ENCODE measurements at regions not wholly inside any gene's neighbourhood (a gene's known extent, or its start where the extent isn't known, plus 50 kb on each side); places are given as distances from the start of the nearest gene placed in this dataset.
"Not testable (repeated sequence)": the region's sequence is repeated elsewhere in the genome, so short reads cannot be mapped to it uniquely, and the experiment has no call there.

GRCh38 chr7:130957137-130957513, 223.1 kb upstream of the KLF14 start:
- no peaks in the 10 kb centered on the region for H3K9me3 ChIP-seq (ENCODE audit: control insufficient read depth in 2 of 2, insufficient read depth in 1 of 2, low read length in 1 of 2)
- H3K36me3 ChIP-seq (ENCODE audit: control insufficient read depth in 2 of 2, insufficient read depth in 2 of 2, low read length in 1 of 2) = no peaks in the 10 kb centered on the region
- no peak overlapping the region for H3K4me3 ChIP-seq (ENCODE audit: low read length in 2 of 2)
- WGBS = 14% methylated on average over 2 of the region's 2 CpGs
- H3K4me1 ChIP-seq (ENCODE audit: control insufficient read depth in 2 of 2, insufficient read depth in 2 of 2, low read length in 2 of 2) = peaks cover 0 to 18% of the 10 kb centered on the region in 2 donors
- peak in 1 of 9 donors; percentile 40 for DNase-seq (ENCODE audit: low read depth in 6 of 9, low spot score in 9 of 9)
- no peaks in the 10 kb centered on the region for H3K27me3 ChIP-seq (ENCODE audit: control insufficient read depth in 2 of 2, insufficient read depth in 1 of 2, low read length in 1 of 2)
- H3K27ac ChIP-seq (ENCODE audit: low read depth in 1 of 2, low read length in 1 of 2) = peak overlapping the region in 1 of 2 donors; percentile 13

- peaks cover 0 to 22% of the 10 kb centered on the region in 2 donors for H3K4me1 ChIP-seq (ENCODE audit: control insufficient read depth in 2 of 2, insufficient read depth in 2 of 2, low read length in 2 of 2)
- 97% methylated on average over 6 of the region's 6 CpGs for WGBS
- not testable (repeated sequence) for H3K9me3 ChIP-seq (ENCODE audit: control insufficient read depth in 2 of 2, insufficient read depth in 1 of 2, low read length in 1 of 2); H3K36me3 ChIP-seq (ENCODE audit: control insufficient read depth in 2 of 2, insufficient read depth in 2 of 2, low read length in 1 of 2); H3K27ac ChIP-seq (ENCODE audit: low read depth in 1 of 2, low read length in 1 of 2); DNase-seq (ENCODE audit: low read depth in 6 of 9, low spot score in 9 of 9); H3K27me3 ChIP-seq (ENCODE audit: control insufficient read depth in 2 of 2, insufficient read depth in 1 of 2, low read length in 1 of 2); H3K4me3 ChIP-seq (ENCODE audit: low read length in 2 of 2)
Observed at GRCh38 chr7:130957722-130958435, 223.9 kb upstream of the KLF14 start.

- H3K27ac ChIP-seq (ENCODE audit: low read depth in 1 of 2, low read length in 1 of 2) = no peak overlapping the region
- no peaks in the 10 kb centered on the region for H3K27me3 ChIP-seq (ENCODE audit: control insufficient read depth in 2 of 2, insufficient read depth in 1 of 2, low read length in 1 of 2)
- peaks cover 0 to 22% of the 10 kb centered on the region in 2 donors for H3K4me1 ChIP-seq (ENCODE audit: control insufficient read depth in 2 of 2, insufficient read depth in 2 of 2, low read length in 2 of 2)
- no peaks in the 10 kb centered on the region for H3K9me3 ChIP-seq (ENCODE audit: control insufficient read depth in 2 of 2, insufficient read depth in 1 of 2, low read length in 1 of 2)
- H3K4me3 ChIP-seq (ENCODE audit: low read length in 2 of 2) = no peak overlapping the region
- no peaks in the 10 kb centered on the region for H3K36me3 ChIP-seq (ENCODE audit: control insufficient read depth in 2 of 2, insufficient read depth in 2 of 2, low read length in 1 of 2)
- DNase-seq (ENCODE audit: low read depth in 6 of 9, low spot score in 9 of 9) = no peak
- 90% methylated on average over 6 of the region's 6 CpGs for WGBS
Observed at GRCh38 chr7:130958846-130959245, 224.8 kb upstream of the KLF14 start.

GRCh38 chr7:130959743-130960207, 225.8 kb upstream of the KLF14 start:
- Histone ChIP-seq H3K27ac (ENCODE audit: low read depth in 1 of 2, low read length in 1 of 2) (no peak overlapping the region), H3K27me3 (ENCODE audit: control insufficient read depth in 2 of 2, insufficient read depth in 1 of 2, low read length in 1 of 2) (no peaks in the 10 kb centered on the region), H3K4me1 (ENCODE audit: control insufficient read depth in 2 of 2, insufficient read depth in 2 of 2, low read length in 2 of 2) (peaks cover 0 to 22% of the 10 kb centered on the region in 2 donors), H3K36me3 (ENCODE audit: control insufficient read depth in 2 of 2, insufficient read depth in 2 of 2, low read length in 1 of 2) (no peaks in the 10 kb centered on the region), H3K9me3 (ENCODE audit: control insufficient read depth in 2 of 2, insufficient read depth in 1 of 2, low read length in 1 of 2) (no peaks in the 10 kb centered on the region), H3K4me3 (ENCODE audit: low read length in 2 of 2) (no peak overlapping the region)
- DNase-seq (ENCODE audit: low read depth in 6 of 9, low spot score in 9 of 9) = no peak
- WGBS = 91% methylated on average over 9 of the region's 9 CpGs

GRCh38 chr7:130960208-130960988, 226.4 kb upstream of the KLF14 start:
- H3K4me1 ChIP-seq (ENCODE audit: control insufficient read depth in 2 of 2, insufficient read depth in 2 of 2, low read length in 2 of 2) = peaks cover 0 to 22% of the 10 kb centered on the region in 2 donors
- H3K4me3 ChIP-seq (ENCODE audit: low read length in 2 of 2) = peak overlapping the region in 1 of 2 donors; percentile 2
- WGBS = 61% methylated on average over 6 of the region's 6 CpGs
- H3K27ac ChIP-seq (ENCODE audit: low read depth in 1 of 2, low read length in 1 of 2) = peak overlapping the region in 1 of 2 donors; percentile 55
- H3K9me3 ChIP-seq (ENCODE audit: control insufficient read depth in 2 of 2, insufficient read depth in 1 of 2, low read length in 1 of 2) = no peaks in the 10 kb centered on the region
- H3K36me3 ChIP-seq (ENCODE audit: control insufficient read depth in 2 of 2, insufficient read depth in 2 of 2, low read length in 1 of 2) = no peaks in the 10 kb centered on the region
- DNase-seq (ENCODE audit: low read depth in 6 of 9, low spot score in 9 of 9) = peak in 1 of 9 donors; percentile 49
- H3K27me3 ChIP-seq (ENCODE audit: control insufficient read depth in 2 of 2, insufficient read depth in 1 of 2, low read length in 1 of 2) = no peaks in the 10 kb centered on the region

GRCh38 chr7:130961128-130961601, 227.2 kb upstream of the KLF14 start:
- no peaks in the 10 kb centered on the region for H3K36me3 ChIP-seq (ENCODE audit: control insufficient read depth in 2 of 2, insufficient read depth in 2 of 2, low read length in 1 of 2)
- DNase-seq (ENCODE audit: low read depth in 6 of 9, low spot score in 9 of 9) = peak; percentile 17 to 84 (median 53)

GRCh38 chr7:130962109-130962508, 228.1 kb upstream of the KLF14 start:
- DNase-seq (ENCODE audit: low read depth in 6 of 9, low spot score in 9 of 9) = no peak
- Histone ChIP-seq H3K36me3 (ENCODE audit: control insufficient read depth in 2 of 2, insufficient read depth in 2 of 2, low read length in 1 of 2) (no peaks in the 10 kb centered on the region), H3K9me3 (ENCODE audit: control insufficient read depth in 2 of 2, insufficient read depth in 1 of 2, low read length in 1 of 2) (no peaks in the 10 kb centered on the region), H3K4me1 (ENCODE audit: control insufficient read depth in 2 of 2, insufficient read depth in 2 of 2, low read length in 2 of 2) (peaks cover 0 to 16% of the 10 kb centered on the region in 2 donors), H3K27me3 (ENCODE audit: control insufficient read depth in 2 of 2, insufficient read depth in 1 of 2, low read length in 1 of 2) (no peaks in the 10 kb centered on the region), H3K4me3 (ENCODE audit: low read length in 2 of 2) (no peak overlapping the region), H3K27ac (ENCODE audit: low read depth in 1 of 2, low read length in 1 of 2) (no peak overlapping the region)
- WGBS = 97% methylated on average over 2 of the region's 2 CpGs

More at GRCh38 chr7:130961128-130961601, 227.2 kb upstream of the KLF14 start:
- H3K9me3 ChIP-seq (ENCODE audit: control insufficient read depth in 2 of 2, insufficient read depth in 1 of 2, low read length in 1 of 2) = no peaks in the 10 kb centered on the region
- peak overlapping the region in 1 of 2 donors; percentile 2 for H3K4me3 ChIP-seq (ENCODE audit: low read length in 2 of 2)
- H3K4me1 ChIP-seq (ENCODE audit: control insufficient read depth in 2 of 2, insufficient read depth in 2 of 2, low read length in 2 of 2) = peaks cover 0 to 22% of the 10 kb centered on the region in 2 donors
- peak overlapping the region; percentile 55 to 64 for H3K27ac ChIP-seq (ENCODE audit: low read depth in 1 of 2, low read length in 1 of 2)
- 14% methylated on average over 9 of the region's 9 CpGs for WGBS
- no peaks in the 10 kb centered on the region for H3K27me3 ChIP-seq (ENCODE audit: control insufficient read depth in 2 of 2, insufficient read depth in 1 of 2, low read length in 1 of 2)

GRCh38 chr7:130963339-130963738, 229.3 kb upstream of the KLF14 start:
- Histone ChIP-seq H3K27ac (ENCODE audit: low read depth in 1 of 2, low read length in 1 of 2) (no peak overlapping the region), H3K4me1 (ENCODE audit: control insufficient read depth in 2 of 2, insufficient read depth in 2 of 2, low read length in 2 of 2) (peaks cover 0 to 14% of the 10 kb centered on the region in 2 donors)
- DNase-seq (ENCODE audit: low read depth in 6 of 9, low spot score in 9 of 9) = no peak

GRCh38 chr7:130965515-130965914, 231.5 kb upstream of the KLF14 start:
- Histone ChIP-seq H3K27me3 (ENCODE audit: control insufficient read depth in 2 of 2, insufficient read depth in 1 of 2, low read length in 1 of 2) (no peaks in the 10 kb centered on the region), H3K36me3 (ENCODE audit: control insufficient read depth in 2 of 2, insufficient read depth in 2 of 2, low read length in 1 of 2) (no peaks in the 10 kb centered on the region), H3K4me1 (ENCODE audit: control insufficient read depth in 2 of 2, insufficient read depth in 2 of 2, low read length in 2 of 2) (peaks cover 0 to 14% of the 10 kb centered on the region in 2 donors), H3K27ac (ENCODE audit: low read depth in 1 of 2, low read length in 1 of 2) (no peak overlapping the region), H3K4me3 (ENCODE audit: low read length in 2 of 2) (no peak overlapping the region), H3K9me3 (ENCODE audit: control insufficient read depth in 2 of 2, insufficient read depth in 1 of 2, low read length in 1 of 2) (no peaks in the 10 kb centered on the region)
- DNase-seq (ENCODE audit: low read depth in 6 of 9, low spot score in 9 of 9) = no peak

More at GRCh38 chr7:130963339-130963738, 229.3 kb upstream of the KLF14 start:
- Histone ChIP-seq H3K4me3 (ENCODE audit: low read length in 2 of 2) (no peak overlapping the region), H3K36me3 (ENCODE audit: control insufficient read depth in 2 of 2, insufficient read depth in 2 of 2, low read length in 1 of 2) (no peaks in the 10 kb centered on the region), H3K9me3 (ENCODE audit: control insufficient read depth in 2 of 2, insufficient read depth in 1 of 2, low read length in 1 of 2) (no peaks in the 10 kb centered on the region), H3K27me3 (ENCODE audit: control insufficient read depth in 2 of 2, insufficient read depth in 1 of 2, low read length in 1 of 2) (no peaks in the 10 kb centered on the region)
- 96% methylated on average over 5 of the region's 5 CpGs for WGBS
